H1 (cell line): ENCODE measurements at regions not wholly inside any gene's neighbourhood (a gene's known extent, or its start where the extent isn't known, plus 50 kb on each side); places are given as distances from the start of the nearest gene placed in this dataset.
"Not testable (repeated sequence)": the region's sequence is repeated elsewhere in the genome, so short reads cannot be mapped to it uniquely, and the experiment has no call there.

Experiments
- ASH2L ChIP-seq: fragments of 200-600, 300-600 bp; sonication (generic); IDR thresholded peaks from one replicate; pipeline ENCODE4 v1.7.1; 2017; ENCODE audit warnings: low read length
- EP300 ChIP-seq, 2 experiments: IDR thresholded peaks; 1 replicate in 1 of 2; 2 replicates in 1 of 2; pipeline ENCODE4 v1.6.1; 2011 to 2012; ENCODE audit warnings: low read depth in 2 of 2, low read length in 2 of 2, mild to moderate bottlenecking in 2 of 2, borderline replicate concordance in 1 of 2, inconsistent platforms in 1 of 2, moderate library complexity in 1 of 2
- MAFK ChIP-seq: IDR thresholded peaks from 2 replicates; pipeline ENCODE4 v1.6.1; 2012; ENCODE audit warnings: low read depth, mild to moderate bottlenecking, improper control_type of control experiment, low read length
- POLR2A ChIP-seq, 2 experiments: IDR thresholded peaks; 1 replicate in 1 of 2; 2 replicates in 1 of 2; pipeline ENCODE4 v1.6.1; 2011; ENCODE audit warnings: low read depth in 2 of 2, low read length in 2 of 2, mild to moderate bottlenecking in 2 of 2; ENCODE audit errors: control extremely low read depth in 1 of 2

- TF ChIP-seq EP300 (IDR thresholded peaks at IDR 0.05; ENCODE audit: borderline replicate concordance in 1 of 2, low read depth in 2 of 2, low read length in 2 of 2); POLR2A (IDR thresholded peaks at IDR 0.05; ENCODE audit: control extremely low read depth in 1 of 2, low read depth in 2 of 2, low read length in 2 of 2); ASH2L; MAFK: not testable (repeated sequence)
Measured at GRCh38 chr21:13849489-13849888, 239.9 kb downstream of the POTED start.
